ENCODE measurements at regions not wholly inside any gene's neighbourhood (a gene's known extent, or its start where the extent isn't known, plus 50 kb on each side); places are given as distances from the start of the nearest gene placed in this dataset.

- TF ChIP-seq CTCF (IDR thresholded peaks at IDR 0.05), result no peak
- TF ChIP-seq FOXK1 (CRISPR knock-in tag; IDR thresholded peaks at IDR 0.05), result no peak
- no peak for TF ChIP-seq ESRRA (CRISPR knock-in tag; IDR thresholded peaks at IDR 0.05; ENCODE audit: borderline replicate concordance)
- TF ChIP-seq, protein P1, sequence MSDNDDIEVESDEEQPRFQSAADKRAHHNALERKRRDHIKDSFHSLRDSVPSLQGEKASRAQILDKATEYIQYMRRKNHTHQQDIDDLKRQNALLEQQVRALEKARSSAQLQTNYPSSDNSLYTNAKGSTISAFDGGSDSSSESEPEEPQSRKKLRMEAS (CRISPR knock-in tag; IDR thresholded peaks at IDR 0.05), result no peak
- TF ChIP-seq ZNF512 (CRISPR knock-in tag; IDR thresholded peaks at IDR 0.05; ENCODE audit: borderline replicate concordance), result no peak
- no peak for TF ChIP-seq KAT7 (CRISPR knock-in tag; IDR thresholded peaks at IDR 0.05; ENCODE audit: borderline replicate concordance)
- TF ChIP-seq, protein P2, sequence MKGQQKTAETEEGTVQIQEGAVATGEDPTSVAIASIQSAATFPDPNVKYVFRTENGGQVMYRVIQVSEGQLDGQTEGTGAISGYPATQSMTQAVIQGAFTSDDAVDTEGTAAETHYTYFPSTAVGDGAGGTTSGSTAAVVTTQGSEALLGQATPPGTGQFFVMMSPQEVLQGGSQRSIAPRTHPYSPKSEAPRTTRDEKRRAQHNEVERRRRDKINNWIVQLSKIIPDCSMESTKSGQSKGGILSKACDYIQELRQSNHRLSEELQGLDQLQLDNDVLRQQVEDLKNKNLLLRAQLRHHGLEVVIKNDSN (CRISPR knock-in tag; IDR thresholded peaks at IDR 0.05), result no peak
- no peak for TF ChIP-seq SP1 (CRISPR knock-in tag; conservative IDR thresholded peaks at IDR 0.05)
- TF ChIP-seq FOXP1 (CRISPR knock-in tag; IDR thresholded peaks at IDR 0.05; ENCODE audit: borderline replicate concordance), result no peak
- no peak for TF ChIP-seq ATF3 (CRISPR knock-in tag; conservative IDR thresholded peaks at IDR 0.05)
- no peak for TF ChIP-seq ZNF317 (CRISPR knock-in tag; IDR thresholded peaks at IDR 0.05; ENCODE audit: borderline replicate concordance, low read depth)
Observed at GRCh38 chr20:22346716-22347115, 237.7 kb downstream of the FOXA2 start.
